ENCODE measurements at regions not wholly inside any gene's neighbourhood (a gene's known extent, or its start where the extent isn't known, plus 50 kb on each side); places are given as distances from the start of the nearest gene placed in this dataset.

DNA sequence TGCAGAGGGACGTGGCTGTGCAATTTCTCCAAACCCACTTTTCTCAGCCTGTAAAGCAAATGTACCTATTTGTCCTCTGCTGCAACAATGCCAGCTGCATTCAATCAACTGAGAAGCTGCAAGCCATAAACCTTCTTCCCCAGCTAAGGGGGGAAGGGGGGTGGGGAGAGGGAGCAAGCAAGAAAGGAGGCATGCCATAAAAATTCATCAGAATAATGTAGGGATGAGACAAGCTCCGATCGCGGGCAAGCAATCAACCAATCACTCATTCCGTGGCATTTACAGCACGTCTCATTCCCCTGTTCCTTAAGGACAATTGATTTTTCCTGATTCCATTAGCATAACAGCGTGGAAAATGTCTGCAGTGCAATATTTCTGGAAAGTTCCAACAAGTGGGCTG lies 144.8 kb downstream of the DMRTA2 start (continued):
- TF ChIP-seq SMAD4 (CRISPR knock-in tag; conservative IDR thresholded peaks at IDR 0.05) = no peak

GRCh38 chr1:50275566-50275965 lies 147.7 kb downstream of the DMRTA2 start:
- 0% methylated on average over 8 of the region's 9 CpGs for WGBS (ENCODE audit: insufficient coverage, low coverage, missing lambda C conversion rate)
- FAIRE-seq = no peak
- no peak overlapping the region for H2AFZ ChIP-seq (ENCODE audit: low read depth, low read length)

More at GRCh38 chr1:50275566-50275965, 147.7 kb downstream of the DMRTA2 start:
- H4K20me1 ChIP-seq (replicated peaks; ENCODE audit: control insufficient read depth, insufficient read depth, low read length) = no peaks in the 10 kb centered on the region; the same call in 1 of the 2 replicates
- BruUV-seq (replicated peaks) = no TSS peak
- H3K4me2 ChIP-seq (ENCODE audit: insufficient read depth, low read length) = no peak overlapping the region
- H3K4me3 ChIP-seq = no peak overlapping the region
- no peak for ATAC-seq
- no peaks in the 10 kb centered on the region for H3K36me3 ChIP-seq (ENCODE audit: control insufficient read depth, insufficient read depth, low read length)
- H3K79me2 ChIP-seq (ENCODE audit: control insufficient read depth, insufficient read depth, low read length) = no peaks in the 10 kb centered on the region
- H3K27me3 ChIP-seq (ENCODE audit: control insufficient read depth in 2 of 2, insufficient read depth in 2 of 2, low read length in 2 of 2) = no peaks in the 10 kb centered on the region; a peak in 1 of 5 replicates
- in situ Hi-C loops (cut with MboI) (no loop called here), intact Hi-C loops (cut with micrococcal nuclease) (no loop called here)
- DNase-seq (ENCODE audit: extremely low read depth in 1 of 4, low spot score in 3 of 4) = no peak
- H3K27ac ChIP-seq (ENCODE audit: extremely low read depth, low read depth, low read length) = no peak overlapping the region
- H3K9ac ChIP-seq (ENCODE audit: insufficient read depth in 1 of 2, low read depth in 2 of 2, low read length in 2 of 2) = no peak overlapping the region
- TF ChIP-seq KDM5B (IDR thresholded peaks at IDR 0.05; ENCODE audit: insufficient replicate concordance, low read depth, low read length) (no peak), RNF2 (IDR thresholded peaks at IDR 0.05) (peak; percentile 36; the same call in 1 of the 2 replicates), ZNF316 (IDR thresholded peaks at IDR 0.05) (no peak)
- TF ChIP-seq, protein P1, sequence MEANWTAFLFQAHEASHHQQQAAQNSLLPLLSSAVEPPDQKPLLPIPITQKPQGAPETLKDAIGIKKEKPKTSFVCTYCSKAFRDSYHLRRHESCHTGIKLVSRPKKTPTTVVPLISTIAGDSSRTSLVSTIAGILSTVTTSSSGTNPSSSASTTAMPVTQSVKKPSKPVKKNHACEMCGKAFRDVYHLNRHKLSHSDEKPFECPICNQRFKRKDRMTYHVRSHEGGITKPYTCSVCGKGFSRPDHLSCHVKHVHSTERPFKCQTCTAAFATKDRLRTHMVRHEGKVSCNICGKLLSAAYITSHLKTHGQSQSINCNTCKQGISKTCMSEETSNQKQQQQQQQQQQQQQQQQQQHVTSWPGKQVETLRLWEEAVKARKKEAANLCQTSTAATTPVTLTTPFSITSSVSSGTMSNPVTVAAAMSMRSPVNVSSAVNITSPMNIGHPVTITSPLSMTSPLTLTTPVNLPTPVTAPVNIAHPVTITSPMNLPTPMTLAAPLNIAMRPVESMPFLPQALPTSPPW (CRISPR knock-in tag; IDR thresholded peaks at IDR 0.05) = peak; percentile 38; the same call in 1 of the 2 replicates
- ChIA-PET CTCF (ENCODE audit: low intra/inter-chr PET ratio) (no interaction called here), POLR2A (no interaction called here)
- no peaks in the 10 kb centered on the region for H3K9me1 ChIP-seq (ENCODE audit: control insufficient read depth, insufficient read depth, low read length)
- no peaks in the 10 kb centered on the region for H3K4me1 ChIP-seq (replicated peaks in 1 of 2; ENCODE audit: control insufficient read depth in 2 of 2, insufficient read depth in 2 of 2, low read length in 2 of 2)
- H3K9me3 ChIP-seq (replicated peaks; ENCODE audit: control insufficient read depth, insufficient read depth, low read depth, low read length) = no peaks in the 10 kb centered on the region
